ENCODE measurements at regions not wholly inside any gene's neighbourhood (a gene's known extent, or its start where the extent isn't known, plus 50 kb on each side); places are given as distances from the start of the nearest gene placed in this dataset.

DNA sequence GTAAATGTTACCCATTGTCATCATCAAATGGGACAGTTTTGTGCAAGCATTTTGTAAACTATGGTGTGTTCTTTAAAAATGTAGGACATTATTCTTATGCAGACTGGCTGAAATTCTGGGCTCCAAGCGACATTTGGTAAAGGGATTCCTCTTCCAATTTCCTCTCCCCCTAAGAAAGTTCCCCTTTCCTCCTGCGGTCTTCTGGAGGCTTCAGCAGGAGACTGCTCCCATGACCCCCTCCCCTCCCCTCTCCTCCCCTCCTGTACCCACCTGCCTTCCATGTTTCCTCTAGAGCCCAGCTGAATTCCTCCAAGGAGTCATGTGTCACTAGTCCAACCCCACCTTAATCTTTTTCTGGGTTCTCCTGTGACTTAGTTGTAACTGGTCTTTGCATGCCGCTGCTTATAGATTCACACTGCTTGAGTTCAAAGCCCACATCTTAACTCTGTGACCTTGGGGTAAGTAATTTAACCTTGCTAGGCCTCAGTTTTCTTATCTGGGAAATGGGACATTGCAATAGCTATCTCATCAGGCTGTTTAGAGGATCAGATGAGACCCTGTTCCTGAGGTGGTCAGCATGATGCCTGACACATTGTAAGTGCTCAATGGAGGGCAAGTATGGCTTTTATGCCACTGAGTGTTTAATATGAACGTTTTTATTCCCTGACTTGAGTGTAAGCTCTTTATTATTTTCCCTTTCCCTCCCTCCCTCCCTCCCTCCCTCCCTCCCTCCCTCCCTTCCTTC is 69.9 kb upstream of the WDR26 start:
- peak overlapping the region; percentile 83 to 90 (median 86) for H3K27ac ChIP-seq
- no peak for ATAC-seq
- peaks cover 12 to 57% (median 23%) of the 10 kb centered on the region in 3 donors for H3K4me1 ChIP-seq
- no peaks in the 10 kb centered on the region for H3K36me3 ChIP-seq
- no peak for TF ChIP-seq EP300 (IDR thresholded peaks at IDR 0.05)
- no peak for TF ChIP-seq CTCF (IDR thresholded peaks at IDR 0.05)
- TF ChIP-seq POLR2AphosphoS5 (IDR thresholded peaks at IDR 0.05), result no peak
- no peak for TF ChIP-seq POLR2A (IDR thresholded peaks at IDR 0.05)
- H3K9me3 ChIP-seq, result no peaks in the 10 kb centered on the region
- H3K27me3 ChIP-seq, result no peaks in the 10 kb centered on the region
- WGBS, 2 donors (ENCODE audit: low coverage in 1 of 2), result 62 to 80% methylated on average over 3 to 4 of the region's 4 CpGs
- H3K4me3 ChIP-seq, result no peak overlapping the region

DNA sequence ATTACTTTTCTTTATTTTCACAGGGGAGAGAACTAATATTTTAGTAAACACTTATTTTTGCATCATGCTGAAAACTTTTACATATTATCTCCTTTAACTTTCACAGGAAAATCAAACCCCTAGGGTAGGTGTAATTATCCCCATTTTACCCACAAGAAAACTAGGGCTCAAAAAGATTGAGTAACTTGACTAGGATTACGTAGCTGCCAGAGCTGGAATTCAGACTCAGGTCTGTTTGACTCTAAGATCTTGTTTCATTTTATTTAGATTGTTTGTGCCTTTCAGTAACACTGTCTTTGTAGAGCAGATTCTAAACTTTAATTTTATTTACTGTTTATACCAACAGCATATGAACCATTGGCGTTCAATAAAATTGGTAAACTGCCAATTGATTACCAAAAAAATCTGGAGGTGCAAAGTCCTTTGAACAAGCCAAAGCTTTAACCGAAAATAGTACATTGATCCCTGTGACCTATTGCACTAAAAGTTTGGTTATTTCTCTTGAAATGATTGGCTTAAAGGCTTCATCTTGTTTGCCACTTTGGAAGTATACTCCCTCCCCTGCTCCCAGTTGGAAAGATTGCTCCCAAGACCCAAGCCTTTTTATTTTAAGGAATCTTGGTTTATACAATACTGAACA is 71.0 kb upstream of the WDR26 start:
- Histone ChIP-seq H3K27me3 (no peaks in the 10 kb centered on the region), H3K4me1 (peaks cover 12 to 68% (median 24%) of the 10 kb centered on the region in 3 donors), H3K9me3 (no peaks in the 10 kb centered on the region), H3K27ac (peak overlapping the region in 1 of 4 donors; percentile 83), H3K36me3 (no peaks in the 10 kb centered on the region), H3K4me3 (no peak overlapping the region)
- WGBS, 2 donors (ENCODE audit: low coverage in 1 of 2), result 64 to 79% methylated on average over 3 of the region's 3 CpGs
- no peak for ATAC-seq
- TF ChIP-seq POLR2A (IDR thresholded peaks at IDR 0.05), result no peak
- no peak for TF ChIP-seq CTCF (IDR thresholded peaks at IDR 0.05)
- no peak for TF ChIP-seq POLR2AphosphoS5 (IDR thresholded peaks at IDR 0.05)
- no peak for TF ChIP-seq EP300 (IDR thresholded peaks at IDR 0.05)

- TF ChIP-seq POLR2A (IDR thresholded peaks at IDR 0.05), result no peak
- TF ChIP-seq EP300 (IDR thresholded peaks at IDR 0.05), result no peak
- TF ChIP-seq CTCF (IDR thresholded peaks at IDR 0.05), result no peak
- no peak for TF ChIP-seq POLR2AphosphoS5 (IDR thresholded peaks at IDR 0.05)
- no peaks in the 10 kb centered on the region for H3K36me3 ChIP-seq
- no peak for ATAC-seq
- no peak overlapping the region for H3K4me3 ChIP-seq
- 71 to 77% methylated on average over 5 to 14 of the region's 18 CpGs for WGBS, 2 donors (ENCODE audit: low coverage in 1 of 2)
- H3K27me3 ChIP-seq, result no peaks in the 10 kb centered on the region
- no peaks in the 10 kb centered on the region for H3K9me3 ChIP-seq
- H3K4me1 ChIP-seq, result peaks cover 12 to 75% (median 27%) of the 10 kb centered on the region in 3 donors
- H3K27ac ChIP-seq, result peak overlapping the region in 1 of 4 donors; percentile 13
Observed at GRCh38 chr1:224506141-224506814, 71.7 kb upstream of the WDR26 start.

- H3K27ac ChIP-seq, result no peak overlapping the region
- H3K36me3 ChIP-seq, result no peaks in the 10 kb centered on the region
- no peak for TF ChIP-seq POLR2AphosphoS5 (IDR thresholded peaks at IDR 0.05)
- no peak for ATAC-seq
- no peak overlapping the region for H3K4me3 ChIP-seq
- no peaks in the 10 kb centered on the region for H3K27me3 ChIP-seq
- no peaks in the 10 kb centered on the region for H3K9me3 ChIP-seq
- H3K4me1 ChIP-seq, result peaks cover 8 to 63% (median 20%) of the 10 kb centered on the region in 3 donors
- 54 to 71% methylated on average over 2 of the region's 2 CpGs for WGBS, 2 donors (ENCODE audit: low coverage in 1 of 2)
Observed at GRCh38 chr1:224507771-224508523, 73.3 kb upstream of the WDR26 start.

DNA sequence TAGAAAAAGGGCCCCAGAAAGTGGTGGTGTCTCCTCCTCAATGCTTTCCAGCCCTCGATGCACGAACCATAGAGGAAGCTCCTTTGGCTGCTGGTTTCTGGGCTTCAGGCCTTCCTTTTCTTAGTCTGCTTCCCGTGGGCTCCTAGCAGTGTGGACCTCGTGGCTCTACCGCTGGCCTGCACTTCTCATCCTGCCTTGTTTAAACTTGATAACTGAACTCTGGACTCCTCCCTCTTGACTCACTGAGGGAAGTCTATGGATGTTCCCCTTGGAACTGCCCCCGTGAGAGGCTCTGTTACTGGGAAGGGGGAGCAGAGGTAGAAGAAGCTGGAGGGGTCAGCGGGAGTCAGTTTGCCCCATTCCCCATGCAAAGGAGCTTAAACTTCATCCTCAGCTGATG is 75.3 kb upstream of the WDR26 start:
- Histone ChIP-seq H3K4me1 (peaks cover 0 to 51% (median 4%) of the 10 kb centered on the region in 3 donors), H3K36me3 (no peaks in the 10 kb centered on the region), H3K27ac (no peak overlapping the region), H3K27me3 (no peaks in the 10 kb centered on the region), H3K4me3 (no peak overlapping the region), H3K9me3 (no peaks in the 10 kb centered on the region)
- no peak for ATAC-seq
- TF ChIP-seq CTCF (IDR thresholded peaks at IDR 0.05) (no peak), POLR2AphosphoS5 (IDR thresholded peaks at IDR 0.05) (no peak), POLR2A (IDR thresholded peaks at IDR 0.05) (no peak), EP300 (IDR thresholded peaks at IDR 0.05) (no peak)
- WGBS, 2 donors (ENCODE audit: low coverage in 1 of 2), result 53% methylated on average over 3 of the region's 7 CpGs; no CpG with 5 or more reads in 1 of the 2 donors
